ENCODE measurements at regions not wholly inside any gene's neighbourhood (a gene's known extent, or its start where the extent isn't known, plus 50 kb on each side); places are given as distances from the start of the nearest gene placed in this dataset.

DNA sequence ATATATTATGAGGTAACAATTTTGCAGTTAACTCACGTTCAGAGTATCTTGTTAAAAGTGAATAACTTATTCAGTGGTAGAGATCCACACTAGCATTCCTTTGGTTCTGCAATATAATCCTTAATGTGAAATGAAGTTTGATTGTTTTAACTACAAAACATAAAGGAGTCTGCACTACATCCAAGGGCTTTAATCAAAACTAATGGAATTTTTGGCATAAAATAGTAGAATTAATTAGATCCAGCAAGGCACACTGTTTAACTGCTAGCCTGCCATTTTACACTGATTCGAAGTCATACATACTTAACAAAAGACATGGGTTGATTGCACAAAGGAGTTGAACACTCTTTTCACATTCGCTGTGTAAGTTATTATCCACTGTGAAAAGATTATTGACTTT is 263.0 kb upstream of the ROBO2 start:
- TF ChIP-seq, protein P1, sequence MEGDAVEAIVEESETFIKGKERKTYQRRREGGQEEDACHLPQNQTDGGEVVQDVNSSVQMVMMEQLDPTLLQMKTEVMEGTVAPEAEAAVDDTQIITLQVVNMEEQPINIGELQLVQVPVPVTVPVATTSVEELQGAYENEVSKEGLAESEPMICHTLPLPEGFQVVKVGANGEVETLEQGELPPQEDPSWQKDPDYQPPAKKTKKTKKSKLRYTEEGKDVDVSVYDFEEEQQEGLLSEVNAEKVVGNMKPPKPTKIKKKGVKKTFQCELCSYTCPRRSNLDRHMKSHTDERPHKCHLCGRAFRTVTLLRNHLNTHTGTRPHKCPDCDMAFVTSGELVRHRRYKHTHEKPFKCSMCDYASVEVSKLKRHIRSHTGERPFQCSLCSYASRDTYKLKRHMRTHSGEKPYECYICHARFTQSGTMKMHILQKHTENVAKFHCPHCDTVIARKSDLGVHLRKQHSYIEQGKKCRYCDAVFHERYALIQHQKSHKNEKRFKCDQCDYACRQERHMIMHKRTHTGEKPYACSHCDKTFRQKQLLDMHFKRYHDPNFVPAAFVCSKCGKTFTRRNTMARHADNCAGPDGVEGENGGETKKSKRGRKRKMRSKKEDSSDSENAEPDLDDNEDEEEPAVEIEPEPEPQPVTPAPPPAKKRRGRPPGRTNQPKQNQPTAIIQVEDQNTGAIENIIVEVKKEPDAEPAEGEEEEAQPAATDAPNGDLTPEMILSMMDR (conservative IDR thresholded peaks at IDR 0.05; ENCODE audit: low read depth, low read length) = no peak
- no peak overlapping the region for H3K4me3 ChIP-seq (ENCODE audit: low read depth, low read length)
- no peak for DNase-seq (ENCODE audit: low read depth)

DNA sequence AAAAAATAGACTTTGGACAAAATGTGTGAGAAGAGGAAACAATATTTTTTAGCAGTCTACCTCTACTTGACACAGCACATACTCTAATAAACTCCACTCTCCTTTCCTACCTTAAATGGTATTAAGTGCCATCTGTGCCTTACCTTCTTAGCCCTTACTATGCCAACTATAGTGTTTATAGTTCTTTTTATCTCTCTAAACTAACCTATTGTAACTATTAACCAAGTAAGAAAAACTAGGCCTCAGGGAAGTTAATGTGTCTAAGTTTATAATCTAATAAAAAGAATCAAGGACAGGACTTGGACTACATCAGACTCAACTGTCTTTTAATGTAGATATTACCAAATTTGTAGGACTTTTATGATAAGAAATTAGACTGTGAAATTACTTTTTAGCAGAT is 251.7 kb upstream of the ROBO2 start:
- TF ChIP-seq, protein P1 (conservative IDR thresholded peaks at IDR 0.05; ENCODE audit: low read depth, low read length) = no peak
- no peak overlapping the region for H3K4me3 ChIP-seq (ENCODE audit: low read depth, low read length)
- no peak for DNase-seq (ENCODE audit: low read depth)

DNA sequence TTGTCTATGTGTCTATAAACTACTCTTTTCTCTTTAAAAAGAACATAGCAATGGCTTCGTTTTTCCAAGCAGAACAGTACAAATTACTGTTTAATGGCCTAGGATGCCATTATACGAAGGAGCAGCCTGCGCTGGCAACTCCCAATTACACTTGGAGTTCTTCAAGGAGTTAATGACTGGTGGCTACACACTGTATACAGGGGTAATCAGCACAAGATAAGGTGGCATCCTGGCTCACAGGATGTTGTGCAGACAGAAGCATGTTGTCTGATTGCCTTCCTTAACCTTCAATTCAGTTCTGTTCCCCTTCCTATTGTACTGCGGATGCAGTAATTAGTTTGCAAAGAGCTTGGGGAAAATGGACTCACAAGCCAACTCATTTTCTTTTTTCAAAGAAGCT is 250.7 kb upstream of the ROBO2 start:
- no peak overlapping the region for H3K4me3 ChIP-seq (ENCODE audit: low read depth, low read length)
- TF ChIP-seq, protein P1 (conservative IDR thresholded peaks at IDR 0.05; ENCODE audit: low read depth, low read length) = no peak
- DNase-seq (ENCODE audit: low read depth) = no peak

DNA sequence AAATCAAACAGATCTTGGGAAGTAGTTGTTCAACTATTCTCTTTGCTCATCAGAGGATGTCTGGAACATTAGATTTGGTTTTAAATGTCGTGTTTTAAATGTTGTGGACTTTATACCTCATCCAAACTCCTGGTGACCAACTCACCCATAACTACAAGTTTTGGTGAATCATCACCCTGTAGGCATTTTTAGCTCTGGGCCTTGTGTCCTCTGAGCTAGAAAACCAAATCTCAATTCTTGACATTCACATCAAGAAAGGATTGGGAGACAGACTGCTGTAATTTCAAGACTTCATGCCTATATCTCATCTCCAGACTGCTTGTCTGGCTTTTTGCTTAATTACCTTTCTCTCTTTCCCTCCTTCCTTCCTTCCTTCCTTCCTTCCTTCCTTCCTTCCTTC is 228.5 kb upstream of the ROBO2 start:
- TF ChIP-seq, protein P1 (conservative IDR thresholded peaks at IDR 0.05; ENCODE audit: low read depth, low read length) = no peak
- no peak overlapping the region for H3K4me3 ChIP-seq (ENCODE audit: low read depth, low read length)
- DNase-seq (ENCODE audit: low read depth) = no peak

DNA sequence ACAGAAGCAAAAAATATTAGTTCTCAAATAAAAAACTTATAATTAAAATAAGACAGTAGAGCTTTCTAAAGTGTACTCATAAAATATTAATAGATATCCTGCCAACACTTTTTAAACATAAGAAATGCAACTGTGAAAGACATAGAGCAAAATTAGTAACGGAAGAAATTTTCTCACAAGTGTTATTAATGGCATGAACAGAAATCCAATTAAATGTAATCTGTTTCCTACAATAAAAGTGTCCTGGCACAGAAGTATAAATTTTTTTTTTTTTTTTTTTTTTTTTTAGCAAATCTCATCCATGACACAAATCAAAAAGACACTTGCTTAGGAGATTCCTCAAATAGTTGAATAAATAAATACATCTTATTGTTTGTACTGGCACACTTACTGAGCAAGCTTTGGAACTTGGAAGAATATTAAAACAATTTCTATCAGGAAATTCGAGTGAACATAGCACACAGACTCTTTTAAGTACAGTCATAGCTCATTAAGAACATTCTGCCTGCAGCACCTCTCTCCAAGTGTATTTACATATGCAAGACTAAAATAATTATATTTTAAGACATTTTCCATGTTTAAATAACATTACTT is 227.2 kb upstream of the ROBO2 start:
- TF ChIP-seq, protein P1 (conservative IDR thresholded peaks at IDR 0.05; ENCODE audit: low read depth, low read length) = no peak
- DNase-seq (ENCODE audit: low read depth) = no peak
- no peak overlapping the region for H3K4me3 ChIP-seq (ENCODE audit: low read depth, low read length)

DNA sequence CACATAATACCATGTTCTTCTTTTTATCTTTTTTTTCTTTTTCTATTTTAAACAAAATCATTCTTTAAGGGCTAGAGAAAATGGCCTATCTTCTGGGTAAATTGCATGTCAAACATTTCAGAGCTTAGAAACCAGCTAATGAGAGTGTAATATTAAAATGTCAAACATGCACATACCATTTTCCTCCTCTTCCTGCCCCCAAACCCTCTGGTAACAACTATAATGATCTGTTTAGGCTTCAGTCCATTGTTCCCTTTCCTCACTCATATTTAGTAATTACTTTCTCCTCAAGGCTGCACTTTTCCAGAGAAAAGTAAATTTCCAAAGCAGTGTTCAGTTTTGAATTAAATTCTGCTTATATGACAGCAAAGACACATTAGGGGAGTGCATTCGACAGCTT is 224.3 kb upstream of the ROBO2 start:
- no peak overlapping the region for H3K4me3 ChIP-seq (ENCODE audit: low read depth, low read length)
- TF ChIP-seq, protein P1 (conservative IDR thresholded peaks at IDR 0.05; ENCODE audit: low read depth, low read length) = no peak
- DNase-seq (ENCODE audit: low read depth) = no peak

DNA sequence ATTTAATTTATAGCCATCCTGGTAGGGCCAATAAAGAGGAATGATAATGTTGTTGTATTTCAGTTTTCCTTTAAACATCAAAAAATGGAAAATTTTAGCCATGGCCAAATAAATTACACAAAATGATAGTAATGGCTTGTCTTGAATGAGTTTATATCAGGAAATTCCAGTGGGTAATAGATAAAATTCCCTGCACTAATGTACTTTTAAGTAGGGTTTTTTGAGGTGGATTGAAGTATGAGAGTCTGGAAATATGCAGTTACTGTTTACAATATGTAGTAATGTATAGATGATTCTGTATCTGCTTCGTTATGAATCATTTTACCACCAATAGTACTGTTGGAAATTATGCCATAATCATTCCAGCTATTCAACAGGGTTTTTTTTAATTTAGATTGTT is 219.4 kb upstream of the ROBO2 start:
- H3K4me3 ChIP-seq (ENCODE audit: low read depth, low read length) = no peak overlapping the region
- no peak for DNase-seq (ENCODE audit: low read depth)
- TF ChIP-seq, protein P1 (conservative IDR thresholded peaks at IDR 0.05; ENCODE audit: low read depth, low read length) = no peak
